NCI-H146 (cell line): ENCODE measurements at regions not wholly inside any gene's neighbourhood (a gene's known extent, or its start where the extent isn't known, plus 50 kb on each side); places are given as distances from the start of the nearest gene placed in this dataset.
"Not testable (repeated sequence)": the region's sequence is repeated elsewhere in the genome, so short reads cannot be mapped to it uniquely, and the experiment has no call there.

Experiments
- DNase-seq: peaks from one replicate; lab custom pipeline; 2025; lab: John Stamatoyannopoulos, UW

GRCh38 chr5:3190930-3191329, 404.7 kb upstream of the IRX1 start:
- DNase-seq, result no peak

- DNase-seq, result no peak
Observed at GRCh38 chr5:3190433-3190832, 405.2 kb upstream of the IRX1 start.

DNA sequence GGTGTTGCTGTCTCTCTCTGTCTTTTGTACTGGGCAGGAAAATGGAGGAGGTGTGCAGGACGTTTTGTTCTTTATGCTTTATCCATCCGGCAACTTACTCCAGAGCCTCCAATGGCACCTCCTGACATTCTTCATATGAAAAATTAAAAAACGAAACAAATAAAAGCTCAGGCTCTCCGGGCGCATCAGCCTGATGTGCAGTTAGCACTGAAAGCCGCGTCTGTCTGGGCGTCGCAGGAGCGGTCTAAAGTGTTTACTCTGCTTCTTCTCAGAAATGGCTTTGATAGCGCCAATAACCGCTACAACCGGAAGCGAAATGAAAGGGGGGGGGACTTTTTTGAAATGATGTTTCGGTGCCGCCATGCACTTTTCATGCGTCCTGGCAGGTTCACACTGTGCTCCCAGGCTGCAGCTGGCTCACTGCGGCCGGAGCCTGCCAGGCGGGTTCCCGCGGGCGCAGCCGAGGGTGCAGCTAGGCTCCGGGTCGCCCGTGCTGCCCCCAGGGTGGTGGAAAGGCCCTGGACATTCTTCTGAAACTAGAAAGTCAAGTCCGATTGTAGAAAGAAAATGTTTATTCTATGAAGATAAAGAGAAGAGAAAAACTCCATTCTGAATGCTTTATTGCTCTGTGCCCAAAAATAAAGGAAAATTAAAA, 407.7 kb upstream of the IRX1 start:
- DNase-seq, result no peak

DNA sequence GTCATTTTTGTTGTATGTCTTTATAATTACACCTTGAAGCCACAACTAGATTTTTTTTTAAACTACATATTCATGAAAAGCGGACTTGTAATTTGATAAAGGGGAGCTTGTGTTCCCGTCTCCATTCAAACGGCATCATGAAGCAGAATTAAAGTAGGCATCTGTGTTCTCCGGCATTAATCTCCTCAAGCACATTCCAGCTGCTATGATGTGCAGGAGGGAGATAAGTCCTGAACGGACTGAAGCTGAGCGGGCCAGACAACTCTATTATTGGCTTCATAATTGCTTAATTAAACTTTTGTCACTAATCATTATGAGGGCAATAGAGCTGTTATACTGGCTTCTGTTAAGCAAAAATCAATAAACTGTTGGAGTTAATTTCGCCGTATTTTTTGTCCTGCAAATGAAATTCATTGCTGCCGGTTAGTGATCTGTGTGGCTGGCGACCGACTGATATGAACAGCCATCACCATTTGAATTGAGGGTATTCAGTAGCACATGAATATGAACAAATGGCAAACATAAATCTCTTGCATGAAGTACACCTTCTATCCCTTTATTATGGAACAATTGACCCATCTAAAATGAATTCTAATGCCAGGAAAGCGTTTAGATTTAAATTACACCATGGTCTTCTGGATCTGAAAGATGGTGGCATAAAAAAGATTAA, 408.8 kb upstream of the IRX1 start:
- DNase-seq, result no peak

- DNase-seq, result no peak
Observed at GRCh38 chr5:3186156-3186555, 409.5 kb upstream of the IRX1 start.

DNA sequence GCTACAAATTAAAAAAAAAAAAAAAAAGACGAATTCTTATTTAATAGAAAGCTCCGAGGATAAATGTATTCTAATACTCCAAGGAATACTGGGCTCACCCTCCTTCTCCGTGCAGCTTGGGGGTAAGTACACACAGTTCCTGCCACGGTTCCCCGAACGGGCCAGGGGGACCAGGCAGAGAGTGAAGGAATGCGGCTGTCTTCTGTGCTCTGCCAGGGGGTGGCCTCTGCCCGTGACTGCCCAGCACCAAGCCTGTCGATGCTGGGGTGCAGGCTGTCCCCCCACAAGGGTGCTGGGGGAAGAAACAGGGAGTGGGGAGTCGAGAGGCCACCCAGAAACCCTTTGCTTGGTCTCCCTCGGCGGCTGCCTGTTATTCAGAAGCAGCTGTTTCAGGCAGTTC, 410.1 kb upstream of the IRX1 start:
- DNase-seq, result no peak

GRCh38 chr5:3182133-3182876, 413.3 kb upstream of the IRX1 start:
- DNase-seq, result no peak

- DNase-seq, result no peak
Observed at GRCh38 chr5:3181671-3182070, 414.0 kb upstream of the IRX1 start.

DNA sequence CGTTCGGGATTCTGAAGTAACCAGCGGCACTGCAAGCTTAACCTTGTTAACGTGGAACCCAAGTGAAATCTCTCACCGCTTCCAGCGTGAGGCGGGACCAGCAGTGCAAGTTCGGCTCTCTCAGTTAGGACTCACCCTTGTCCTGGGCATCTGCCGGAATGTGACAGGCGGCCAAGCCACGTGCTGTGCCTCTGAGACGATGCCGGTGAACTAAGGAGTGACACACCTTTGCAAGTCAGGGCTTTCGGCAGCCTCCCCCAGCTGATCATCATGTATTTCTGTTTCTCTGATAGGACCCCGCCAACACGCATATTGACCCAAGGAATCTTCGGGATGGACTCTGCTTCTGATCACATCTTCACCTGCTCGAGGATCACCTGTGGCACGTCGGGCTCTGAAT, 415.0 kb upstream of the IRX1 start:
- DNase-seq, result no peak

- DNase-seq, result no peak
Observed at GRCh38 chr5:3179220-3179619, 416.4 kb upstream of the IRX1 start.

DNA sequence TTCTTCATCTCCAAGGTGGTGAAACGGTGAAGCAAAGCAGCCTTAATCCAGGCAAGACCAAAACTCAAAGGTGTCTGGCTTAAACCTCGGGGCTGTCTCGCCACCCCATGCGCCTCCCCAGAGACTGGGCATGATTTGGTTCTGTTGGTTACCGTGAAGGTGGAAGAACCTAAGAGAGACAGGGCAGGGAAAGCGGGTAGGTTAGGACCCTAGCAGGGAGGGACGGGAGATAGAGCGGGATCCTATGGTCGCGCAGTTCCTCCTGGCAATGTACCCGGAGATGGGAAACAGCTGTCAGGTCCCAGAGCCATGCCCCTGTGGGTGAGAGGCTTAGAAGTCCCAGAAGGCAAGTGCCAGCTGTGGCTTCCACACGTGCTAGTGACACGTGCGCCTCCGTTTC, 418.3 kb upstream of the IRX1 start:
- DNase-seq, result no peak

DNA sequence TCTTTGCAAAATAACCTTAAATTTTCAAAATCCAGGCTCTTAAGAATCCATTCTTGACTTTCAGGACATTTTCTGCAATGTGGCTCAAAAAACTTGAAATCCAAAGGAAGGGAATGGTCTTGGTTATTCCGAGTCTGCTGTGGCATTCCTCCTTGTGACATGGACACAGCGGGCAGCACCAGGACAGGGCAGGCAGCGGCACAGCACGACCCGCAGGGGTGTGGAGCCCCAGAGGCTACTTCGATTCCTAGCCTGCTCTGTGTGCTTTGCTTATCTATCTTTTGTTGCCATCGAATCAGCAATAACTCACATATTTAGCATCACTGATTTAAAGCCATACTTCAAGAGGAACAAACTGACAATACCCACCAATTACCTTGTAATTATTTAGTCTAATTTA, 420.2 kb upstream of the IRX1 start:
- no peak for DNase-seq

- DNase-seq, result no peak
Observed at GRCh38 chr5:3167473-3167872, 416.0 kb upstream of the IRX2 start.

GRCh38 chr5:3163626-3164025, 412.1 kb upstream of the IRX2 start:
- no peak for DNase-seq

DNA sequence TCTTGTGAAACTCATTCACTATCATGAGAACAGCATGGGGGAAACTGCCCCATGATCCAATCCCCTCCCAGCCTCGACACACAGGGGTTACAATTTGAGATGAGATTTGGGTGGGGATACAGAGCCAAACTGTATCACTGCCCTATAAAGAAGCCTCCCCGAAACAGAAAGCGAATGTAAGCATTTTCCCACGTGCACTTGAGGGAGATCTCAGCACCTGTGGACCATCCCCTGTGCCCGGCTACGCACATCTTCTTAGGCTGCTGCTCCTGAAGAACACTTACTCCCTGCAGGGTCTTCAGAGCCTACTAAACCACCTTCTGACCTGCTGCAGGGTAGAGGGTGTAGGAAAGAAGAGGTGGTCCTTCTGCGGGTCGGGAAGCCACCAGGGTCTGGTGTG, 410.2 kb upstream of the IRX2 start:
- DNase-seq, result no peak

DNA sequence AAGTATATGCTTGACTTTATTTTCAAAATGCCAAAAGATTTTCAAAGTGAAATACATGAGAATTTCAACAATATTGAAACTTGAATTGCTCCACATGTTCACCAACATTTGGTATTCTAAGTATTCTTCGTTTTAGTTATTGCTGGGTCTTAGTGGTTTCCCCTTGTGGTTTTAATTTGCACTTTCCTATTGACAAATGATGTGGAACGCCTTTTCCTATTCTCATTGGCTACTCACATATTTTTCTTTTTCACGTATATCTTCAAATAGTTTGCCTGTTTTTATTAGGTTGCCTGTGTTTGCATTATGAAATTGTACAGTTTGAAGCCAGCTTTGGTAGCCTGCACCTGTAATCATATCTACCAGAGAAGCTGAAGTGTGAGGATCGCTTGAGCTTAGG, 405.7 kb upstream of the IRX2 start:
- no peak for DNase-seq

DNA sequence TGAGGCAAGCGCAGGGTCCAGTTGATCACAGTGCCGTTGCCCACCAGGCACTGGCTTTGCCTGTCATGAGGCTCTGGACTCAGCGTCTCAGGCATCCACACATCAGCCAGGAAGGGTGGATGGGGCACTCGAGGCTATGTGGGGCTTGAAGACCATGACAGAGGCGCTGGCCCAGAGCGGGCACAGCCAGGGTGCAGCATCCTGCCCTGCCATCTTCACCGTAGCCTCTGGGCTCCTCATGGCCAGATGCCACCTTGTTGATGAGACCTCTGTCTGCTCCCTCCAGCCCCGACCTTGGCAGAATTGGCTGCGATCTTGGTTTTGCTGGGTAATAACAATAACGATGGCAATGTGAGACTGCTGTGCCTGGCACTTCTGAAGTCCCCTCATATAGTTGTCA, 404.2 kb upstream of the IRX2 start:
- no peak for DNase-seq

DNA sequence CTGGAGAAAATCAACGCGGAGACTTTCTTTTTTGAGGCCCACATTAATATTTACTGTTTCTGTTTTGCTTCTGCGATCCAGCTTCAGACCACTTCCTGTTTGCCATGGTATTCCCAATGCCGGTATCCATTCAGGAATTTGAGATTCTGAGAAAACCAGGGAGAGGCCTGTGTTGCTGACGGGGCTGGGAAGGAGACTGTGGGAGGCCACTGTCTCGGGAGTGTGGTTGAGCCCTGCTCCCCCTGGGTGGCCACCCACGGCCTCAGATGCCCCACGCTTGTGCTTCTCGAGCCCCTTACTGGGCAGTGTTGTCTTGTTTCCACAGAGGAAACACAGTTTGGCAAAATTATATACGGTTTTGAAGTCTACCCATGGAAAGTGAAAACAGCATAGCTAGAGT, 403.6 kb upstream of the IRX2 start:
- DNase-seq, result no peak

GRCh38 chr5:3153906-3154305, 402.4 kb upstream of the IRX2 start:
- no peak for DNase-seq

DNA sequence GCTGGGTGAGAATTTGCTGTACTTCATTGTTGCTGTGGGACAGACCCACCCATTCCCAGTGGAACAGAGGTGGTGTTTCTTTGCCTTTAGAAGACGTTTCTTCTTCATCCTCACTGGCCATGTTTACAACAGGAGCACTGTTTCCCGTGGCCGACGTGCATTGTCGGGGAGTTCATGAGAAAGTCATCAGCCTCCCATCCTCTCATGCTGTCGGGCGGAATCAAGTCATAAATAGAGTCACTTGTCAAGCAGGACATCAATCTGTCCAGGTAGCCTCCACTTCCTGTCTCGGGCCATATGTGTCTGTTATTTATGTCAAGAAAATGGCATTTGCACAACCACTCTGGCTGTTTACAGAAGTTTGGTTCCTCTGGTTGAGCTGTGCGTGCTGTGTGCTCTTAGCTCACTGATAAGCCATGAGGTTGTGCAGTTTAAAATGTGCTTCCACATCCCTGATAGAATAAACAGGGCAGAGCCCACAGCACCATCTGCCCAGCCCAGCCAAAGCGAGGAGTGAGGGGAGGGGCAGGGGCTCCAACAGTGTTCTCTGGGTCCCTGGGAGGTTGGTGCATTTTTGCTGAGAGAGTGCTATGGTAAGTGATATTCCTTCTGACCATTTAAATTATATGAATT, 401.9 kb upstream of the IRX2 start:
- DNase-seq, result no peak

- no peak for DNase-seq
Observed at GRCh38 chr5:3149899-3150298, 398.4 kb upstream of the IRX2 start.

DNA sequence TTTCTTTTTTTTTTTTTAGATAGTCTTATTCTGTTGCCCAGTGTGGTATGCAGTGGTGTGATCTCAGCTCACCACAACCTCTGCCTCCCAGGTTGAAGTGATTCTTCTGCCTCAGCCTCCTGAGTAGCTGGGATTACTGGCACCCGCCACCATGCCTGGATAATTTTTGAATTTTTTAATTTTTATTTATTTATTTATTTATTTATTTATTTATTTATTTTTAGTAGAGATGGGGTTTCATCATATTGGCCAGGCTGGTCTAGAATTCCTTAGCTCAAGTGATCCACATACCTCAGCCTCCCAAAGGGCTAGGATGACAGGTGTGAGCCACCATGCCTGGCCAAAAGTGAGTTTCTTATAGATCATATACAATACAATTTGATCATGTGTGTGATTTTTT, 395.9 kb upstream of the IRX2 start:
- DNase-seq, result not testable (repeated sequence)

GRCh38 chr5:3145641-3146040, 394.2 kb upstream of the IRX2 start:
- no peak for DNase-seq
